ENCODE measurements at regions not wholly inside any gene's neighbourhood (a gene's known extent, or its start where the extent isn't known, plus 50 kb on each side); places are given as distances from the start of the nearest gene placed in this dataset.

DNA sequence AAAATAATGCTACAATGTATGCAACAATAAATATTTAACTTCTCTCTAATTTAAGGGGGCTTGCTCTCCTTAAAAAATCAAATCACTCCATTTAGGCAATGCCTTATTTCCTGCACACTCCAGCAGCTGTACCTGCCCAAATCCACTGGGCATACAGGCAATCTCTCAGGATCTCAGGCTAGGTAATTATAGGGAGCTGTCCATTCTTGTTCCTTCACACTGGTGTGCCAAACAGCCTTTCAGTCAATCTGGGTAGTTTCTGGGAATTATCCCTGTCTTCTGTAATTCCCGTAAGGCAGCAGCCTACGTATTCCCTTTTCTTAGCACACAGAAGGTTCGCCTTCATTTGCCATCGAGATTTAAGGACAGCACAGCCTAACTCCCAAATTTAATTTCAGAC is 922.6 kb upstream of the SLIT2 start:
- DNase-seq, result no peak
- Histone ChIP-seq H3K27me3 (replicated peaks; ENCODE audit: control insufficient read depth, insufficient read depth, low read length, poor library complexity, severe bottlenecking) (no peaks in the 10 kb centered on the region), H3K9me3 (ENCODE audit: control insufficient read depth, low read length) (no peaks in the 10 kb centered on the region), H3K4me3 (ENCODE audit: insufficient read depth, low read depth, low read length, poor library complexity, severe bottlenecking) (no peak overlapping the region), H3K27ac (ENCODE audit: insufficient read depth, low read length, poor library complexity, severe bottlenecking) (no peak overlapping the region), H3K4me1 (ENCODE audit: control insufficient read depth, insufficient read depth, low read length, poor library complexity, severe bottlenecking) (no peaks in the 10 kb centered on the region), H3K36me3 (ENCODE audit: control insufficient read depth, insufficient read depth, low read length) (no peaks in the 10 kb centered on the region)

DNA sequence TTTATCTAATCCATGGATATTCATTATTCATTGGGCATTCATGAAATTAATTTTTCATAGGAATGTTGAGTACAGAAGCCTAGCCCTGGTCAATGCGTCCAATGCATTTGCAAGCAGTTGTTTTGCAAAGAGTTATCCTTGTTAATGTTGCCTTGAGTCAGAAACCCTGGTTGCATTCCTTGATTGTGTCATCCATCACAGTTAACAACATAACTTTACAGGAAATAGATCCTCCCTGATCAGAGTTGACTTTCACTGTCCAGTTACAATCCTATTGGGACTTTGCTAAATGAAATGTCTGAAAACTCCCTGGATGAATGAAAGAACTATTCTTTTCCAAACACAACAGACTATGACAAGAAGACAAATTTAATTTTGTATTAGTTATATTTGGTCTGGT is 924.3 kb upstream of the SLIT2 start:
- no peak overlapping the region for H3K4me3 ChIP-seq (ENCODE audit: insufficient read depth, low read depth, low read length, poor library complexity, severe bottlenecking)
- no peak overlapping the region for H3K27ac ChIP-seq (ENCODE audit: insufficient read depth, low read length, poor library complexity, severe bottlenecking)
- DNase-seq, result no peak

DNA sequence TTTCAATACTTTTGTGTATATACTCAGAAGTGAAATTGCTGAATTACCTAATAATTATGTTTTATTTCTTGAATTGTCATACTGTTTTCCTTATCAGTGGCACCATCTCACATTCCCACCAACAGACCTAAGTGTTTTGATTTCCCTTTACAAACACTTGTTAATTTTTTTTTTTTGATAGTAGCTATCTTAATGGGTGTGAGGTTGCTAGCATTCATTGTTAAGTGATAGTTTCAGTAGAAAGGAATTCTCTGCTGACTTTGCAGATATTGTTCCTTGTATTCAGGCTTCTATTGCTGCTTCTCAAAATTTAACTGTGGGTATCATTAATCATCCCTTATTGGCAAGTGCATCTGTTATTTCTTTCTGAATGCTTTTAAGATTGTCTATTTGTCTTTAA is 927.5 kb upstream of the SLIT2 start:
- no peak for DNase-seq
- no peaks in the 10 kb centered on the region for H3K4me1 ChIP-seq (ENCODE audit: control insufficient read depth, insufficient read depth, low read length, poor library complexity, severe bottlenecking)
- H3K4me3 ChIP-seq (ENCODE audit: insufficient read depth, low read depth, low read length, poor library complexity, severe bottlenecking), result no peak overlapping the region
- no peaks in the 10 kb centered on the region for H3K27me3 ChIP-seq (replicated peaks; ENCODE audit: control insufficient read depth, insufficient read depth, low read length, poor library complexity, severe bottlenecking)
- no peaks in the 10 kb centered on the region for H3K9me3 ChIP-seq (ENCODE audit: control insufficient read depth, low read length)
- H3K36me3 ChIP-seq (ENCODE audit: control insufficient read depth, insufficient read depth, low read length), result no peaks in the 10 kb centered on the region
- no peak overlapping the region for H3K27ac ChIP-seq (ENCODE audit: insufficient read depth, low read length, poor library complexity, severe bottlenecking)

More for the DNA sequence above, 924.3 kb upstream of the SLIT2 start:
- Histone ChIP-seq H3K27me3 (replicated peaks; ENCODE audit: control insufficient read depth, insufficient read depth, low read length, poor library complexity, severe bottlenecking) (no peaks in the 10 kb centered on the region), H3K36me3 (ENCODE audit: control insufficient read depth, insufficient read depth, low read length) (no peaks in the 10 kb centered on the region), H3K4me1 (ENCODE audit: control insufficient read depth, insufficient read depth, low read length, poor library complexity, severe bottlenecking) (no peaks in the 10 kb centered on the region), H3K9me3 (ENCODE audit: control insufficient read depth, low read length) (no peaks in the 10 kb centered on the region)

DNA sequence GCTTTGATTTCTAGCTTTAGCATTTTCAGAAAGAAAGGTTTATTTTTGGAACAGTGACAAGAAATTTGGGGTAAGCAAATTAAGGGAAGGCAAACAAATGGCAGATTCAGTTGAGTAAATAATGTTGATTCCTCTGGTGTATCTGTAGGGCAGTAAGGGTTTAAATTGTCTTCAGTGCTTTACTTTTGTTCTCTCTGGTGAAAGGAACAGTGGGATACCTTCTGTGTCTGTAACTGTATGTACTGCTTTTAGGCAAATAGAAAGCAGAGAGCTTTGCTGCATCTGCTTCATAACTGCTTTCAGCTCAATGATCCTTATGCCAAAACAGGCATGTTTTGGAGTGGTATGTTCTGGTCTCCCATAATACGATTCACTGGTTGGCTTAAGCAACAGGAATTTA is 932.1 kb upstream of the SLIT2 start:
- no peaks in the 10 kb centered on the region for H3K27me3 ChIP-seq (replicated peaks; ENCODE audit: control insufficient read depth, insufficient read depth, low read length, poor library complexity, severe bottlenecking)
- no peaks in the 10 kb centered on the region for H3K36me3 ChIP-seq (ENCODE audit: control insufficient read depth, insufficient read depth, low read length)
- H3K4me3 ChIP-seq (ENCODE audit: insufficient read depth, low read depth, low read length, poor library complexity, severe bottlenecking), result no peak overlapping the region
- no peak for DNase-seq
- no peak overlapping the region for H3K27ac ChIP-seq (ENCODE audit: insufficient read depth, low read length, poor library complexity, severe bottlenecking)
- no peaks in the 10 kb centered on the region for H3K4me1 ChIP-seq (ENCODE audit: control insufficient read depth, insufficient read depth, low read length, poor library complexity, severe bottlenecking)
- H3K9me3 ChIP-seq (ENCODE audit: control insufficient read depth, low read length), result no peaks in the 10 kb centered on the region

DNA sequence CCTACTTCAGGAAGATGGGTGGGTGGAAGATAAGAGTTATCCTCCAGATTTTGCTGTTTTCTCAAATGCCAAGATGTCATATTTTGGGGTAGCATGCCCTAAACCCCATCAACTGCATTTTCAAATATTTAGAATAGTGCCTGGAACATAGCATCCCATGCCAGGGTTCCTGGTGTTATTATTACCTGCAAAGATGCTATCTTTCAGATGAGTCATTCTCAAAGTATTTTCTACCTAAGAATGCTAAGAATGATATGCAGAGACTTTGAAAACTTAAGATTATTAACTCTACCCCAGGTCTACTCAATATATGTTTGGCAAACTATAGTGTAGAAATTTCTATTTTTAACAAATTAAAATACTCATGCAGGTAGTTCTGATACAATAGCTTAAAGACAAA is 934.3 kb upstream of the SLIT2 start:
- Histone ChIP-seq H3K36me3 (ENCODE audit: control insufficient read depth, insufficient read depth, low read length) (no peaks in the 10 kb centered on the region), H3K4me3 (ENCODE audit: insufficient read depth, low read depth, low read length, poor library complexity, severe bottlenecking) (no peak overlapping the region), H3K9me3 (ENCODE audit: control insufficient read depth, low read length) (no peaks in the 10 kb centered on the region), H3K4me1 (ENCODE audit: control insufficient read depth, insufficient read depth, low read length, poor library complexity, severe bottlenecking) (no peaks in the 10 kb centered on the region), H3K27ac (ENCODE audit: insufficient read depth, low read length, poor library complexity, severe bottlenecking) (no peak overlapping the region), H3K27me3 (replicated peaks; ENCODE audit: control insufficient read depth, insufficient read depth, low read length, poor library complexity, severe bottlenecking) (no peaks in the 10 kb centered on the region)
- no peak for DNase-seq

DNA sequence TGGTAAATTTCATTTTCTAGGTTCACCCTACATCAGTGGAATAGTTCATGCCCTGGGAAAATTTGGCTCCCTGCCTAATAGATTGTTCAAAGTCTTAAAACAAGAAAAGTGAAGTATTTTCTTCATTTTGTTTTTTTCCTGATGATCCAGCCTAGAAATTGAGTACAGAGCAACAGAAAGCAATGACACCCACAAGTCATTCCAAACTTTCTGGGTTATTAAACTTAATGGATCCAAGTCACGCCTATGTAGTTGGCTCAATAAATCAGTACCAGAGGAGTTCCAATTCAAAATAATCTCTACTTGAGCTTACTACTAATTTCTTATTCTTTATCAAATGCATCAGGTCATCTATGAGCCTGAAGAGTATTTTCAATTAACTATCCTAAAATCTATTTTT is 937.6 kb upstream of the SLIT2 start:
- no peak for DNase-seq
- Histone ChIP-seq H3K4me3 (ENCODE audit: insufficient read depth, low read depth, low read length, poor library complexity, severe bottlenecking) (no peak overlapping the region), H3K27ac (ENCODE audit: insufficient read depth, low read length, poor library complexity, severe bottlenecking) (no peak overlapping the region), H3K9me3 (ENCODE audit: control insufficient read depth, low read length) (no peaks in the 10 kb centered on the region), H3K4me1 (ENCODE audit: control insufficient read depth, insufficient read depth, low read length, poor library complexity, severe bottlenecking) (no peaks in the 10 kb centered on the region), H3K36me3 (ENCODE audit: control insufficient read depth, insufficient read depth, low read length) (no peaks in the 10 kb centered on the region), H3K27me3 (replicated peaks; ENCODE audit: control insufficient read depth, insufficient read depth, low read length, poor library complexity, severe bottlenecking) (no peaks in the 10 kb centered on the region)

DNA sequence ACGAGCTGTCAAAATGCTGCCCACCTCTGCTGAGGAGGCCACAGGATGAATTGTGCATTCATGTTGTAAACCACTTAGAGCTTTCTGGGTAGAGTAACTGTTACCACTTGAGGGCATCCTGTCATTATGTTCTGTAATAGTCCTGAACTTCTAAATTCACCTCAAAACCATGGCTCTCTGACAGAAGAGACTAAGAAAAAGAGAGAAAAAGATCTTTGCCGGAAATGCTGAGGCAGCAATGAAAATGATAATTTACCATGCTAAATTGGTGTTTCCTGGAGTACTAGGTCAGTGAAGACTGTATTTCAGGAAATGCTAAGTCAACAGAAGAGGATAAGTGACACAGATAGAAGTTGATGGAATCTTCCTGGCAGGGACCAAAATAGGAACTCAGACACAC is 942.3 kb upstream of the SLIT2 start:
- H3K27me3 ChIP-seq (replicated peaks; ENCODE audit: control insufficient read depth, insufficient read depth, low read length, poor library complexity, severe bottlenecking), result no peaks in the 10 kb centered on the region
- no peak overlapping the region for H3K4me3 ChIP-seq (ENCODE audit: insufficient read depth, low read depth, low read length, poor library complexity, severe bottlenecking)
- no peak overlapping the region for H3K27ac ChIP-seq (ENCODE audit: insufficient read depth, low read length, poor library complexity, severe bottlenecking)
- DNase-seq, result no peak
- no peaks in the 10 kb centered on the region for H3K36me3 ChIP-seq (ENCODE audit: control insufficient read depth, insufficient read depth, low read length)
- no peaks in the 10 kb centered on the region for H3K4me1 ChIP-seq (ENCODE audit: control insufficient read depth, insufficient read depth, low read length, poor library complexity, severe bottlenecking)
- H3K9me3 ChIP-seq (ENCODE audit: control insufficient read depth, low read length), result no peaks in the 10 kb centered on the region

DNA sequence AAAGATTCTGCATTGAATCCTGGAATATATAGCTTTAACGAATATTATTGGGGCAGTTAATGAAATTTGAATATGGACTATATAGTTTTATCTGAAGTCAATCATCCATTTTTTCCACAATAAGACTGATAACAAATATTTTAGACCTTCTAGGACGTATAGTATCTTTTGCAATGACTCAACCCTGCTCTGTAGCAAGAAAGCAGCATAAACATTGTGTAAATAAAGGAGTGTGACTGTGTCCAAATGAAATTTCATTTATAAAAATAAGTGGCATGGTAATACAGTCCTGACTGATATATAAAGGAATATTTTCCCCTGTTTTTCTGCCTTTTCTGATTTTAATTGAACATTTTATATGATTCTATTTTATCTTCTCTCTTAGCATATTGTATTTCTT is 947.7 kb upstream of the SLIT2 start:
- Histone ChIP-seq H3K27me3 (replicated peaks; ENCODE audit: control insufficient read depth, insufficient read depth, low read length, poor library complexity, severe bottlenecking) (no peaks in the 10 kb centered on the region), H3K36me3 (ENCODE audit: control insufficient read depth, insufficient read depth, low read length) (no peaks in the 10 kb centered on the region), H3K27ac (ENCODE audit: insufficient read depth, low read length, poor library complexity, severe bottlenecking) (no peak overlapping the region), H3K4me3 (ENCODE audit: insufficient read depth, low read depth, low read length, poor library complexity, severe bottlenecking) (no peak overlapping the region), H3K9me3 (ENCODE audit: control insufficient read depth, low read length) (no peaks in the 10 kb centered on the region), H3K4me1 (ENCODE audit: control insufficient read depth, insufficient read depth, low read length, poor library complexity, severe bottlenecking) (no peaks in the 10 kb centered on the region)
- no peak for DNase-seq

DNA sequence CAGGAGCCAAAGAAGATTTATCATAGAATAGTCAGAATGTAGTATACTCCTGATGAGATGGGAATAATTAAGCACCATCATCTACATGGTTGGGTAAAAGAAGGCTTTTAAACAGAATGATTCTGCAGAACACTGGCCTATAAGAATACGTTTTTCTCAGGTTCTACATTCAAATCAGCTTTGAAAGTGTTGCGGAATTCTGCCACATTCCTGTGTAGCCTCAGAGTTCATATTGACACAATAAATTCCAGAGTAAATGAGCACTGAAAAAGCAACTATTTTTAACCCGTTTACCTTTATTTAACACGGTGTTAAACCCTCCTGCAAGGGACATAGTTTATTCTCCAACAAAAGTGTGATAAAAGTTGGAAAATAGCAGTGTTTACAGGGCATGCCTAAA is 950.2 kb upstream of the SLIT2 start:
- no peak overlapping the region for H3K4me3 ChIP-seq (ENCODE audit: insufficient read depth, low read depth, low read length, poor library complexity, severe bottlenecking)
- no peak for DNase-seq
- H3K27ac ChIP-seq (ENCODE audit: insufficient read depth, low read length, poor library complexity, severe bottlenecking), result no peak overlapping the region
- no peaks in the 10 kb centered on the region for H3K4me1 ChIP-seq (ENCODE audit: control insufficient read depth, insufficient read depth, low read length, poor library complexity, severe bottlenecking)
- no peaks in the 10 kb centered on the region for H3K9me3 ChIP-seq (ENCODE audit: control insufficient read depth, low read length)
- H3K36me3 ChIP-seq (ENCODE audit: control insufficient read depth, insufficient read depth, low read length), result no peaks in the 10 kb centered on the region
- no peaks in the 10 kb centered on the region for H3K27me3 ChIP-seq (replicated peaks; ENCODE audit: control insufficient read depth, insufficient read depth, low read length, poor library complexity, severe bottlenecking)

DNA sequence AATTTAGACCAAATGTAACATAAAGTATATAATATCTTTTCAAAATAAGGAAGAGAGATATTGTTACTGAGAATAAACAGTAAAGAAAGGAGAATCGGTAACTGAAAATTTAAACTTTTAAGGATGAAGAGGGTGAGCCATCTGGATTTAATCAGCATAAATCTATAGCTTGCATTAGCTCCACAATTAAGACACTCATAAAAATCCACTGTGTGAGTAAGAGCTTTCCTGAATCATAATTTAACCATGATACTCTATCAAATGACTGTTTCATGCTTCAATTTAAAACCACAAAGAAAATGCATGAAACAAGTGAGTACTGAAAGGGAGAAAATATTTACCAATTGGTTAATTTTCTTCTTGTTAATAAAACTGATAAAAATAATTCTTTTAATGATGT is 951.5 kb upstream of the SLIT2 start:
- H3K9me3 ChIP-seq (ENCODE audit: control insufficient read depth, low read length), result no peaks in the 10 kb centered on the region
- no peak overlapping the region for H3K4me3 ChIP-seq (ENCODE audit: insufficient read depth, low read depth, low read length, poor library complexity, severe bottlenecking)
- no peak for DNase-seq
- H3K4me1 ChIP-seq (ENCODE audit: control insufficient read depth, insufficient read depth, low read length, poor library complexity, severe bottlenecking), result no peaks in the 10 kb centered on the region
- no peaks in the 10 kb centered on the region for H3K36me3 ChIP-seq (ENCODE audit: control insufficient read depth, insufficient read depth, low read length)
- no peaks in the 10 kb centered on the region for H3K27me3 ChIP-seq (replicated peaks; ENCODE audit: control insufficient read depth, insufficient read depth, low read length, poor library complexity, severe bottlenecking)
- no peak overlapping the region for H3K27ac ChIP-seq (ENCODE audit: insufficient read depth, low read length, poor library complexity, severe bottlenecking)

DNA sequence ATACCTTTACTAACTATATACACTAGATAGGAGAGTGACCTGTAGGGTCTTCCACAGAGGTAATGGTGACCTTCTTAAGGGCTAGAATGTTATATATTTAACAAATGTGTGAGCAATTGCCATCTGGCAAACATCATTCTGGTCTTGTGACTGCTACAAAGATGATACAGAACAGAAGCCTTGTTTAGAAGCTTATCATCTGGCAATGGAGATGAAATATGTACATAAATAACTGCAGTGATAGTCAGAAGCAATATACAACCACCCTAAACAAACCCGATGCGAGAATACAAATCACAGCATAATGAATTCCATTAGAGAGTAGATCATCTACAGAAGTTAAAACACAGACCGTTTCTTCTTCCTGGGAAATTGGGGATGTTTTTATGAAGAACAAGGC is 952.7 kb upstream of the SLIT2 start:
- Histone ChIP-seq H3K4me3 (ENCODE audit: insufficient read depth, low read depth, low read length, poor library complexity, severe bottlenecking) (no peak overlapping the region), H3K27me3 (replicated peaks; ENCODE audit: control insufficient read depth, insufficient read depth, low read length, poor library complexity, severe bottlenecking) (no peaks in the 10 kb centered on the region), H3K9me3 (ENCODE audit: control insufficient read depth, low read length) (no peaks in the 10 kb centered on the region), H3K4me1 (ENCODE audit: control insufficient read depth, insufficient read depth, low read length, poor library complexity, severe bottlenecking) (no peaks in the 10 kb centered on the region), H3K36me3 (ENCODE audit: control insufficient read depth, insufficient read depth, low read length) (no peaks in the 10 kb centered on the region), H3K27ac (ENCODE audit: insufficient read depth, low read length, poor library complexity, severe bottlenecking) (no peak overlapping the region)
- no peak for DNase-seq
